ENCODE measurements at regions not wholly inside any gene's neighbourhood (a gene's known extent, or its start where the extent isn't known, plus 50 kb on each side); places are given as distances from the start of the nearest gene placed in this dataset.
A peak's percentile ranks its signal among the peaks of the same experiment; 100 is the strongest.

- TF ChIP-seq NFIC (IDR thresholded peaks at IDR 0.05) (no peak), CREB1 (IDR thresholded peaks at IDR 0.05; ENCODE audit: low read depth) (no peak), TAF1 (IDR thresholded peaks at IDR 0.05; ENCODE audit: low read depth) (no peak), RAD21 (IDR thresholded peaks at IDR 0.05; ENCODE audit: low read depth) (no peak), EGR1 (IDR thresholded peaks at IDR 0.05) (no peak), ZBTB7A (IDR thresholded peaks at IDR 0.05; ENCODE audit: low read depth) (no peak), EP300 (IDR thresholded peaks at IDR 0.05; ENCODE audit: borderline replicate concordance) (no peak), TCF12 (IDR thresholded peaks at IDR 0.05; ENCODE audit: low read depth) (no peak), TEAD4 (IDR thresholded peaks at IDR 0.05) (no peak)
- TF ChIP-seq, protein P1, sequence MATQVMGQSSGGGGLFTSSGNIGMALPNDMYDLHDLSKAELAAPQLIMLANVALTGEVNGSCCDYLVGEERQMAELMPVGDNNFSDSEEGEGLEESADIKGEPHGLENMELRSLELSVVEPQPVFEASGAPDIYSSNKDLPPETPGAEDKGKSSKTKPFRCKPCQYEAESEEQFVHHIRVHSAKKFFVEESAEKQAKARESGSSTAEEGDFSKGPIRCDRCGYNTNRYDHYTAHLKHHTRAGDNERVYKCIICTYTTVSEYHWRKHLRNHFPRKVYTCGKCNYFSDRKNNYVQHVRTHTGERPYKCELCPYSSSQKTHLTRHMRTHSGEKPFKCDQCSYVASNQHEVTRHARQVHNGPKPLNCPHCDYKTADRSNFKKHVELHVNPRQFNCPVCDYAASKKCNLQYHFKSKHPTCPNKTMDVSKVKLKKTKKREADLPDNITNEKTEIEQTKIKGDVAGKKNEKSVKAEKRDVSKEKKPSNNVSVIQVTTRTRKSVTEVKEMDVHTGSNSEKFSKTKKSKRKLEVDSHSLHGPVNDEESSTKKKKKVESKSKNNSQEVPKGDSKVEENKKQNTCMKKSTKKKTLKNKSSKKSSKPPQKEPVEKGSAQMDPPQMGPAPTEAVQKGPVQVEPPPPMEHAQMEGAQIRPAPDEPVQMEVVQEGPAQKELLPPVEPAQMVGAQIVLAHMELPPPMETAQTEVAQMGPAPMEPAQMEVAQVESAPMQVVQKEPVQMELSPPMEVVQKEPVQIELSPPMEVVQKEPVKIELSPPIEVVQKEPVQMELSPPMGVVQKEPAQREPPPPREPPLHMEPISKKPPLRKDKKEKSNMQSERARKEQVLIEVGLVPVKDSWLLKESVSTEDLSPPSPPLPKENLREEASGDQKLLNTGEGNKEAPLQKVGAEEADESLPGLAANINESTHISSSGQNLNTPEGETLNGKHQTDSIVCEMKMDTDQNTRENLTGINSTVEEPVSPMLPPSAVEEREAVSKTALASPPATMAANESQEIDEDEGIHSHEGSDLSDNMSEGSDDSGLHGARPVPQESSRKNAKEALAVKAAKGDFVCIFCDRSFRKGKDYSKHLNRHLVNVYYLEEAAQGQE (IDR thresholded peaks at IDR 0.05; ENCODE audit: low read depth), result no peak
- TF ChIP-seq, protein P2, sequence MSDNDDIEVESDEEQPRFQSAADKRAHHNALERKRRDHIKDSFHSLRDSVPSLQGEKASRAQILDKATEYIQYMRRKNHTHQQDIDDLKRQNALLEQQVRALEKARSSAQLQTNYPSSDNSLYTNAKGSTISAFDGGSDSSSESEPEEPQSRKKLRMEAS (IDR thresholded peaks at IDR 0.05), result no peak
Observed at GRCh38 chr1:24250791-24251190, 63.7 kb upstream of the IFNLR1 start.

DNA sequence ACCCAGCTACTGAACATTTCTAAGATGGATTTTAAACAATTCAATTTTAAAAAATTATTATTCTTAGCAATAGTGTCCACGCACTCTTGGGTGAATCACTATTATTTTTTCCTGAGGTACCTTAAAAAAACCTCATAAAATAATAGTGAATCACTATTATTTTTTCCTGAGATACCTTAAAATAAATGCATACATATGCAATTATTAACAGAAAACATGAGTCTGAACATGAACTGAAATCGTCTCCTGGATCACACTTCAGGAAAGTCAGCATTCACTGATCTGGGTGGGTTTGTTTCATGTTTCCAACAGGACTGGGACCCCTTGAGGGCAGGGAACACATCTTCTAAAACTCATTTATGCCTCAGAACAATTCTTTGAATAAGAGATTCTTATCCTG lies 63.1 kb upstream of the IFNLR1 start:
- TF ChIP-seq FOXM1 (IDR thresholded peaks at IDR 0.05; ENCODE audit: borderline replicate concordance, low read depth), result no peak
- no peak for TF ChIP-seq YY1 (IDR thresholded peaks at IDR 0.05; ENCODE audit: low read depth)
- TF ChIP-seq, protein P1 (IDR thresholded peaks at IDR 0.05; ENCODE audit: low read depth), result no peak
- no peak for TF ChIP-seq EGR1 (IDR thresholded peaks at IDR 0.05)
- TF ChIP-seq ZBTB7A (IDR thresholded peaks at IDR 0.05; ENCODE audit: low read depth), result no peak
- TF ChIP-seq EP300 (IDR thresholded peaks at IDR 0.05; ENCODE audit: borderline replicate concordance), result no peak
- TF ChIP-seq RAD21 (IDR thresholded peaks at IDR 0.05; ENCODE audit: low read depth), result no peak
- TF ChIP-seq CREB1 (IDR thresholded peaks at IDR 0.05; ENCODE audit: low read depth), result no peak
- TF ChIP-seq TAF1 (IDR thresholded peaks at IDR 0.05; ENCODE audit: low read depth), result no peak
- TF ChIP-seq CEBPB (IDR thresholded peaks at IDR 0.05), result no peak
- TF ChIP-seq TCF12 (IDR thresholded peaks at IDR 0.05; ENCODE audit: low read depth), result no peak
- TF ChIP-seq TEAD4 (IDR thresholded peaks at IDR 0.05), result no peak
- no peak for TF ChIP-seq USF1 (IDR thresholded peaks at IDR 0.05)
- TF ChIP-seq, protein P2 (IDR thresholded peaks at IDR 0.05), result no peak

GRCh38 chr1:24248859-24249258 lies 61.8 kb upstream of the IFNLR1 start:
- TF ChIP-seq TAF1 (IDR thresholded peaks at IDR 0.05; ENCODE audit: low read depth) (no peak), ZBTB7A (IDR thresholded peaks at IDR 0.05; ENCODE audit: low read depth) (no peak), EP300 (IDR thresholded peaks at IDR 0.05; ENCODE audit: borderline replicate concordance) (no peak), EGR1 (IDR thresholded peaks at IDR 0.05) (no peak), NFIC (IDR thresholded peaks at IDR 0.05) (no peak), CEBPB (IDR thresholded peaks at IDR 0.05) (no peak), CREB1 (IDR thresholded peaks at IDR 0.05; ENCODE audit: low read depth) (no peak), TEAD4 (IDR thresholded peaks at IDR 0.05) (no peak), TCF12 (IDR thresholded peaks at IDR 0.05; ENCODE audit: low read depth) (no peak), USF1 (IDR thresholded peaks at IDR 0.05) (peak; percentile 90), YY1 (IDR thresholded peaks at IDR 0.05; ENCODE audit: low read depth) (0 out of 2 replicates have a peak, but pooled peaks have one; percentile 51)
- TF ChIP-seq, protein P2 (IDR thresholded peaks at IDR 0.05), result no peak
- TF ChIP-seq, protein P1 (IDR thresholded peaks at IDR 0.05; ENCODE audit: low read depth), result no peak

- TF ChIP-seq NFIC (IDR thresholded peaks at IDR 0.05), result peak; percentile 35; the same call in 1 of the 2 replicates
Observed at GRCh38 chr1:24247337-24247736, 60.2 kb upstream of the IFNLR1 start.
